WTC11 (cell line): ENCODE measurements at regions not wholly inside any gene's neighbourhood (a gene's known extent, or its start where the extent isn't known, plus 50 kb on each side); places are given as distances from the start of the nearest gene placed in this dataset.

Experiments used
- ATAC-seq: fragments of 200-7000 bp; cut with Tn5 transposase; 2 replicates; pipeline ENCODE4 v1.10.0; 2021; ENCODE audit warnings: mild to moderate bottlenecking, moderate library complexity
- CTCF ChIA-PET: fragments of 300-600 bp; sonication (Branson Sonifier 250); formaldehyde crosslinking; loops from one replicate; lab custom pipeline; 2021; ENCODE audit warnings: antibody characterized with exemption; lab: Charles Lee
- POLR2A ChIA-PET: fragments of 350-600 bp; sonication (Branson Sonifier 250); formaldehyde crosslinking; loops from one replicate; lab custom pipeline; 2021; ENCODE audit warnings: antibody characterized with exemption; lab: Charles Lee
- DNase-seq: peaks from one replicate; pipeline ENCODE4 v3.0.0; 2021; ENCODE audit warnings: low spot score
- H3K27ac Mint-ChIP-seq: 2 replicates; pipeline ENCODE4 v1.8.0; 2021; ENCODE audit warnings: mixed read lengths
- H3K27me3 Mint-ChIP-seq: 2 replicates; pipeline ENCODE4 v1.8.0; 2021; ENCODE audit warnings: low read depth, mild to moderate bottlenecking, moderate library complexity, mixed read lengths
- H3K36me3 Mint-ChIP-seq: 2 replicates; pipeline ENCODE4 v1.8.0; 2021; ENCODE audit warnings: mixed read lengths
- H3K4me1 Mint-ChIP-seq: 2 replicates; pipeline ENCODE4 v1.8.0; 2022; ENCODE audit warnings: mixed read lengths
- H3K4me3 Mint-ChIP-seq: 2 replicates; pipeline ENCODE4 v1.8.0; 2021; ENCODE audit warnings: mild to moderate bottlenecking, moderate library complexity, mixed read lengths
- H3K9me3 Mint-ChIP-seq: 2 replicates; pipeline ENCODE4 v1.8.0; 2021; ENCODE audit warnings: mixed read lengths
- ATF2 ChIP-seq: sonication (generic); formaldehyde crosslinking; IDR thresholded peaks from 2 replicates; pipeline ENCODE4 v1.8.1; 2022; ENCODE audit warnings: low read depth, missing genetic modification reagents, borderline replicate concordance
- CBFB ChIP-seq: sonication (generic); formaldehyde crosslinking; IDR thresholded peaks from 2 replicates; pipeline ENCODE4 v1.8.1; 2022; ENCODE audit warnings: mild to moderate bottlenecking, low read depth, missing genetic modification reagents
- E2F1 ChIP-seq: sonication (generic); formaldehyde crosslinking; IDR thresholded peaks from 2 replicates; pipeline ENCODE4 v1.8.0; 2022; ENCODE audit warnings: mild to moderate bottlenecking, missing genetic modification reagents
- EMX1 ChIP-seq: fragments of 250-450 bp; sonication (Bioruptor Pico); IDR thresholded peaks from 2 replicates; pipeline ENCODE4 v1.8.0; 2021; ENCODE audit warnings: mild to moderate bottlenecking
- FOXP1 ChIP-seq: sonication (generic); formaldehyde crosslinking; IDR thresholded peaks from 2 replicates; pipeline ENCODE4 v1.8.0; 2022; ENCODE audit warnings: missing genetic modification reagents, mild to moderate bottlenecking, moderate library complexity, borderline replicate concordance
- FOXP4 ChIP-seq: sonication (generic); formaldehyde crosslinking; IDR thresholded peaks from 2 replicates; pipeline ENCODE4 v1.8.0; 2022; ENCODE audit warnings: mild to moderate bottlenecking, missing genetic modification reagents
- GTF2I ChIP-seq: fragments of 250-450 bp; sonication (Bioruptor Pico); conservative IDR thresholded peaks from 2 replicates; pipeline ENCODE4 v1.4.0; 2021; ENCODE audit warnings: mild to moderate bottlenecking
- KAT7 ChIP-seq: sonication (generic); formaldehyde crosslinking; IDR thresholded peaks from 2 replicates; pipeline ENCODE4 v1.8.1; 2023; ENCODE audit warnings: missing genetic modification reagents, mild to moderate bottlenecking, borderline replicate concordance
- MAX ChIP-seq: sonication (generic); formaldehyde crosslinking; IDR thresholded peaks from 2 replicates; pipeline ENCODE4 v1.8.0; 2022; ENCODE audit warnings: mild to moderate bottlenecking, missing genetic modification reagents
- MYBL2 ChIP-seq: sonication (generic); formaldehyde crosslinking; IDR thresholded peaks from 2 replicates; pipeline ENCODE4 v1.8.1; 2023; ENCODE audit warnings: mild to moderate bottlenecking, moderate library complexity, missing genetic modification reagents
- NFYB ChIP-seq: sonication (generic); formaldehyde crosslinking; conservative IDR thresholded peaks from 2 replicates; pipeline ENCODE4 v1.8.0; 2022; ENCODE audit warnings: low read depth, missing genetic modification reagents
- NR3C1 ChIP-seq: sonication (generic); formaldehyde crosslinking; conservative IDR thresholded peaks from 2 replicates; pipeline ENCODE4 v1.8.1; 2023; ENCODE audit warnings: low read depth, mild to moderate bottlenecking, missing genetic modification reagents
- PRRX2 ChIP-seq: fragments of 250-450 bp; sonication (Bioruptor Pico); IDR thresholded peaks from 2 replicates; pipeline ENCODE4 v1.8.0; 2021; ENCODE audit warnings: mild to moderate bottlenecking
- TP53 ChIP-seq: sonication (generic); formaldehyde crosslinking; IDR thresholded peaks from 2 replicates; pipeline ENCODE4 v1.8.1; 2023; ENCODE audit warnings: mild to moderate bottlenecking, missing genetic modification reagents
- ZNF138 ChIP-seq: sonication (generic); formaldehyde crosslinking; conservative IDR thresholded peaks from 2 replicates; pipeline ENCODE4 v1.8.1; 2022; ENCODE audit warnings: mild to moderate bottlenecking, moderate library complexity, missing genetic modification reagents
- ZNF219 ChIP-seq: sonication (generic); formaldehyde crosslinking; IDR thresholded peaks from 2 replicates; pipeline ENCODE4 v1.8.0; 2023; ENCODE audit warnings: missing genetic modification reagents, mild to moderate bottlenecking, borderline replicate concordance
- ZNF232 ChIP-seq: sonication (generic); formaldehyde crosslinking; IDR thresholded peaks from 2 replicates; pipeline ENCODE4 v1.8.0; 2022; ENCODE audit warnings: mild to moderate bottlenecking, missing genetic modification reagents
- ZNF281 ChIP-seq: sonication (generic); formaldehyde crosslinking; IDR thresholded peaks from 2 replicates; pipeline ENCODE4 v1.8.0; 2023; ENCODE audit warnings: mild to moderate bottlenecking, missing genetic modification reagents
- TF ChIP-seq, protein P1 (sequence below): sonication (generic); formaldehyde crosslinking; IDR thresholded peaks from 2 replicates; pipeline ENCODE4 v1.8.0; 2023; ENCODE audit warnings: missing genetic modification reagents
- TF ChIP-seq, protein P2 (sequence below): fragments of 250-450 bp; sonication (Bioruptor Pico); IDR thresholded peaks from 2 replicates; pipeline ENCODE4 v1.9.0; 2021; ENCODE audit warnings: moderate library complexity, mild to moderate bottlenecking, inconsistent platforms, borderline replicate concordance
- TF ChIP-seq, protein P3 (sequence below): fragments of 200-600 bp; IDR thresholded peaks from 2 replicates; pipeline ENCODE4 v1.8.0; 2022; ENCODE audit warnings: antibody characterized with exemption

DNA sequence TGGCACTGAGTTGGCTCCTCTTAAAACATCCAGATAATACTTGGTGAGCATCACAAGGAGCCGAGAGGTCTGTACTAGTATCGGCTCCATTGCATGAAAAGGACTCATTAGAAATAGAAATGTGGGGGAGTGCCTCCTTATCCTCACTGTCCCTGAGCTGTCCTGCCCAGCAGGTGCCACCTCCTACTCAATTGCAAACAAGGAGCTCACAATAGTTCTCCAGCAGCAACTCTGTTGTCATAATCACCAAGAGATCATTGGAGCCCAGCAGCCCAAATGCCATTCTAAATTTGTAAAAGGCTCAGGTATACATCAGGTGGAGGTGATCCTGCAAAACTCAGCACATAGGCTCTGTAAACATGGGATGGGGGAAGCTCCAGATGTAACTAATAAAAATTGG lies 99.1 kb downstream of the PLK2 start (continued):
- TF ChIP-seq ZNF138 (CRISPR knock-in tag): no peak

- H3K4me1 Mint-ChIP-seq: peaks cover 23% of the 10 kb centered on the region
- ATAC-seq (no peak), DNase-seq (no peak)
- H3K27me3 Mint-ChIP-seq: peaks cover 15% of the 10 kb centered on the region
- no peak overlapping the region for H3K4me3 Mint-ChIP-seq
- CTCF ChIA-PET: no interaction called here
- H3K9me3 Mint-ChIP-seq: no peaks in the 10 kb centered on the region
- no peak for TF ChIP-seq FOXP1
- TF ChIP-seq PRRX2 (CRISPR knock-in tag): no peak
- TF ChIP-seq TP53 (CRISPR knock-in tag): no peak
- no peak for TF ChIP-seq NR3C1 (CRISPR knock-in tag)
- TF ChIP-seq, protein P1, sequence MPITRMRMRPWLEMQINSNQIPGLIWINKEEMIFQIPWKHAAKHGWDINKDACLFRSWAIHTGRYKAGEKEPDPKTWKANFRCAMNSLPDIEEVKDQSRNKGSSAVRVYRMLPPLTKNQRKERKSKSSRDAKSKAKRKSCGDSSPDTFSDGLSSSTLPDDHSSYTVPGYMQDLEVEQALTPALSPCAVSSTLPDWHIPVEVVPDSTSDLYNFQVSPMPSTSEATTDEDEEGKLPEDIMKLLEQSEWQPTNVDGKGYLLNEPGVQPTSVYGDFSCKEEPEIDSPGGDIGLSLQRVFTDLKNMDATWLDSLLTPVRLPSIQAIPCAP (CRISPR knock-in tag): no peak
- TF ChIP-seq MAX (CRISPR knock-in tag): no peak
- TF ChIP-seq ATF2 (CRISPR knock-in tag): no peak
- TF ChIP-seq MYBL2 (CRISPR knock-in tag): no peak
- TF ChIP-seq EMX1 (CRISPR knock-in tag): no peak
- TF ChIP-seq ZNF219 (CRISPR knock-in tag): no peak
- TF ChIP-seq E2F1 (CRISPR knock-in tag): no peak
- POLR2A ChIA-PET: no interaction called here
- no peaks in the 10 kb centered on the region for H3K36me3 Mint-ChIP-seq
- H3K27ac Mint-ChIP-seq: no peak overlapping the region
Observed at GRCh38 chr5:58359981-58360380, 99.9 kb downstream of the PLK2 start.

- no peak for DNase-seq
- Mint-ChIP-seq H3K27me3 (peaks cover 10% of the 10 kb centered on the region; the same call in 1 of the 2 replicates), H3K9me3 (no peaks in the 10 kb centered on the region), H3K4me3 (no peak overlapping the region), H3K4me1 (peaks cover 35% of the 10 kb centered on the region), H3K27ac (no peak overlapping the region), H3K36me3 (no peaks in the 10 kb centered on the region)
- ATAC-seq: no peak
- TF ChIP-seq ZNF281 (CRISPR knock-in tag) (no peak), FOXP4 (CRISPR knock-in tag) (no peak), KAT7 (CRISPR knock-in tag) (no peak), GTF2I (no peak), ZNF232 (CRISPR knock-in tag) (no peak), NFYB (CRISPR knock-in tag) (no peak), CBFB (CRISPR knock-in tag) (no peak)
- TF ChIP-seq, protein P2, sequence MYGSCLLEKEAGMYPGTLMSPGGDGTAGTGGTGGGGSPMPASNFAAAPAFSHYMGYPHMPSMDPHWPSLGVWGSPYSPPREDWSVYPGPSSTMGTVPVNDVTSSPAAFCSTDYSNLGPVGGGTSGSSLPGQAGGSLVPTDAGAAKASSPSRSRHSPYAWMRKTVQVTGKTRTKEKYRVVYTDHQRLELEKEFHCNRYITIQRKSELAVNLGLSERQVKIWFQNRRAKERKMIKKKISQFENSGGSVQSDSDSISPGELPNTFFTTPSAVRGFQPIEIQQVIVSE (CRISPR knock-in tag): no peak
- TF ChIP-seq, protein P3, sequence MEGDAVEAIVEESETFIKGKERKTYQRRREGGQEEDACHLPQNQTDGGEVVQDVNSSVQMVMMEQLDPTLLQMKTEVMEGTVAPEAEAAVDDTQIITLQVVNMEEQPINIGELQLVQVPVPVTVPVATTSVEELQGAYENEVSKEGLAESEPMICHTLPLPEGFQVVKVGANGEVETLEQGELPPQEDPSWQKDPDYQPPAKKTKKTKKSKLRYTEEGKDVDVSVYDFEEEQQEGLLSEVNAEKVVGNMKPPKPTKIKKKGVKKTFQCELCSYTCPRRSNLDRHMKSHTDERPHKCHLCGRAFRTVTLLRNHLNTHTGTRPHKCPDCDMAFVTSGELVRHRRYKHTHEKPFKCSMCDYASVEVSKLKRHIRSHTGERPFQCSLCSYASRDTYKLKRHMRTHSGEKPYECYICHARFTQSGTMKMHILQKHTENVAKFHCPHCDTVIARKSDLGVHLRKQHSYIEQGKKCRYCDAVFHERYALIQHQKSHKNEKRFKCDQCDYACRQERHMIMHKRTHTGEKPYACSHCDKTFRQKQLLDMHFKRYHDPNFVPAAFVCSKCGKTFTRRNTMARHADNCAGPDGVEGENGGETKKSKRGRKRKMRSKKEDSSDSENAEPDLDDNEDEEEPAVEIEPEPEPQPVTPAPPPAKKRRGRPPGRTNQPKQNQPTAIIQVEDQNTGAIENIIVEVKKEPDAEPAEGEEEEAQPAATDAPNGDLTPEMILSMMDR: no peak
- ChIA-PET CTCF (no interaction called here), POLR2A (no interaction called here)
Observed at GRCh38 chr5:58358501-58359178, 101.2 kb downstream of the PLK2 start.
